ENCODE measurements at regions not wholly inside any gene's neighbourhood (a gene's known extent, or its start where the extent isn't known, plus 50 kb on each side); places are given as distances from the start of the nearest gene placed in this dataset.

DNA sequence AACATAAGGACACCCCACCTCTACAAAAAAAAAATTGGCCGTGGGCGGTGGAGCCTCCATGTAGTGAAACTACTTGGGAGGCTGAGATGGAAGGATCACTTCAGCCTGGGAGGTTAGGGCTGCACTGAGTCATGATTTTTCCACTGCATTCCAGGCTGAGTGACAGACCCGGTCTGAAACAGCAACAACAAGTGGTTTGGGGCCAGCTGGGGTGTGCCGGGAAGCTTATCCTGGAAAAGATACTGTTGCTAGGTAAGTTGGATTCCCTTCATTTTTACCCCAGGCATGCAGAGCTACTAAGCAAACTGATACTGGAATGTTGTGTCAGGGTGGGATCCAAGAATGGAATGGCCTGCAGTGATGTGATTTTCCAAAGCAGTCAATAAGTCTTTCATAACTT lies 57.0 kb downstream of the XAGE2 start:
- Histone ChIP-seq H3K4me1 (ENCODE audit: control insufficient read depth, insufficient read depth, low read length) (no peaks in the 10 kb centered on the region), H3K27ac (ENCODE audit: extremely low read depth, low read depth, low read length) (no peak overlapping the region), H3K4me3 (ENCODE audit: low read depth, low read length) (no peak overlapping the region), H3K36me3 (ENCODE audit: control insufficient read depth in 2 of 2, insufficient read depth in 1 of 2, low read length in 2 of 2) (no peaks in the 10 kb centered on the region), H3K9me3 (ENCODE audit: control insufficient read depth, insufficient read depth, low read depth, low read length) (no peaks in the 10 kb centered on the region)
- no peak for TF ChIP-seq KLF9 (tag by site-specific recombination; IDR thresholded peaks at IDR 0.05; ENCODE audit: low read depth)
- TF ChIP-seq ZNF214 (tag by site-specific recombination; IDR thresholded peaks at IDR 0.05; ENCODE audit: borderline replicate concordance): no peak
- TF ChIP-seq ZNF677 (tag by site-specific recombination; IDR thresholded peaks at IDR 0.05): no peak
- no peak for TF ChIP-seq KLF1 (tag by site-specific recombination; IDR thresholded peaks at IDR 0.05)
- TF ChIP-seq, protein P1, sequence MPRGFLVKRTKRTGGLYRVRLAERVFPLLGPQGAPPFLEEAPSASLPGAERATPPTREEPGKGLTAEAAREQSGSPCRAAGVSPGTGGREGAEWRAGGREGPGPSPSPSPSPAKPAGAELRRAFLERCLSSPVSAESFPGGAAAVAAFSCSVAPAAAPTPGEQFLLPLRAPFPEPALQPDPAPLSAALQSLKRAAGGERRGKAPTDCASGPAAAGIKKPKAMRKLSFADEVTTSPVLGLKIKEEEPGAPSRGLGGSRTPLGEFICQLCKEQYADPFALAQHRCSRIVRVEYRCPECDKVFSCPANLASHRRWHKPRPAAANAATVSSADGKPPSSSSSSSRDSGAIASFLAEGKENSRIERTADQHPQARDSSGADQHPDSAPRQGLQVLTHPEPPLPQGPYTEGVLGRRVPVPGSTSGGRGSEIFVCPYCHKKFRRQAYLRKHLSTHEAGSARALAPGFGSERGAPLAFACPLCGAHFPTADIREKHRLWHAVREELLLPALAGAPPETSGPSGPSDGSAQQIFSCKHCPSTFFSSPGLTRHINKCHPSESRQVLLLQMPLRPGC (tag by site-specific recombination; IDR thresholded peaks at IDR 0.05): no peak
- no peak for TF ChIP-seq TSHZ1 (tag by site-specific recombination; IDR thresholded peaks at IDR 0.05; ENCODE audit: borderline replicate concordance)
- no peak for TF ChIP-seq ZNF76 (tag by site-specific recombination; IDR thresholded peaks at IDR 0.05; ENCODE audit: borderline replicate concordance, low read depth)
- TF ChIP-seq, protein P2, sequence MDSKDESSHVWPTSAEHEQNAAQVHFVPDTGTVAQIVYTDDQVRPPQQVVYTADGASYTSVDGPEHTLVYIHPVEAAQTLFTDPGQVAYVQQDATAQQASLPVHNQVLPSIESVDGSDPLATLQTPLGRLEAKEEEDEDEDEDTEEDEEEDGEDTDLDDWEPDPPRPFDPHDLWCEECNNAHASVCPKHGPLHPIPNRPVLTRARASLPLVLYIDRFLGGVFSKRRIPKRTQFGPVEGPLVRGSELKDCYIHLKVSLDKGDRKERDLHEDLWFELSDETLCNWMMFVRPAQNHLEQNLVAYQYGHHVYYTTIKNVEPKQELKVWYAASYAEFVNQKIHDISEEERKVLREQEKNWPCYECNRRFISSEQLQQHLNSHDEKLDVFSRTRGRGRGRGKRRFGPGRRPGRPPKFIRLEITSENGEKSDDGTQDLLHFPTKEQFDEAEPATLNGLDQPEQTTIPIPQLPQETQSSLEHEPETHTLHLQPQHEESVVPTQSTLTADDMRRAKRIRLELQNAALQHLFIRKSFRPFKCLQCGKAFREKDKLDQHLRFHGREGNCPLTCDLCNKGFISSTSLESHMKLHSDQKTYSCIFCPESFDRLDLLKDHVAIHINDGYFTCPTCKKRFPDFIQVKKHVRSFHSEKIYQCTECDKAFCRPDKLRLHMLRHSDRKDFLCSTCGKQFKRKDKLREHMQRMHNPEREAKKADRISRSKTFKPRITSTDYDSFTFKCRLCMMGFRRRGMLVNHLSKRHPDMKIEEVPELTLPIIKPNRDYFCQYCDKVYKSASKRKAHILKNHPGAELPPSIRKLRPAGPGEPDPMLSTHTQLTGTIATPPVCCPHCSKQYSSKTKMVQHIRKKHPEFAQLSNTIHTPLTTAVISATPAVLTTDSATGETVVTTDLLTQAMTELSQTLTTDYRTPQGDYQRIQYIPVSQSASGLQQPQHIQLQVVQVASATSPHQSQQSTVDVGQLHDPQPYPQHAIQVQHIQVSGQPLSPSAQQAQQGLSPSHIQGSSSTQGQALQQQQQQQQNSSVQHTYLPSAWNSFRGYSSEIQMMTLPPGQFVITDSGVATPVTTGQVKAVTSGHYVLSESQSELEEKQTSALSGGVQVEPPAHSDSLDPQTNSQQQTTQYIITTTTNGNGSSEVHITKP (tag by site-specific recombination; IDR thresholded peaks at IDR 0.05): no peak
- no peak for TF ChIP-seq ZNF175 (tag by site-specific recombination; IDR thresholded peaks at IDR 0.05)
- TF ChIP-seq ZSCAN18 (tag by site-specific recombination; IDR thresholded peaks at IDR 0.05): no peak
- no peak for TF ChIP-seq MZF1 (tag by site-specific recombination; IDR thresholded peaks at IDR 0.05; ENCODE audit: borderline replicate concordance)
- TF ChIP-seq ZNF302 (tag by site-specific recombination; IDR thresholded peaks at IDR 0.05; ENCODE audit: low read depth): no peak
- no peak for TF ChIP-seq KLF16 (tag by site-specific recombination; IDR thresholded peaks at IDR 0.05)
- no peak for TF ChIP-seq ZBTB44 (tag by site-specific recombination; IDR thresholded peaks at IDR 0.05)
- no peak for TF ChIP-seq ZNF433 (tag by site-specific recombination; IDR thresholded peaks at IDR 0.05; ENCODE audit: low read depth)
- TF ChIP-seq ZNF155 (tag by site-specific recombination; IDR thresholded peaks at IDR 0.05): no peak
- TF ChIP-seq ZNF600 (tag by site-specific recombination; IDR thresholded peaks at IDR 0.05): no peak
- TF ChIP-seq ZNF169 (tag by site-specific recombination; IDR thresholded peaks at IDR 0.05): no peak
- TF ChIP-seq, protein P3, sequence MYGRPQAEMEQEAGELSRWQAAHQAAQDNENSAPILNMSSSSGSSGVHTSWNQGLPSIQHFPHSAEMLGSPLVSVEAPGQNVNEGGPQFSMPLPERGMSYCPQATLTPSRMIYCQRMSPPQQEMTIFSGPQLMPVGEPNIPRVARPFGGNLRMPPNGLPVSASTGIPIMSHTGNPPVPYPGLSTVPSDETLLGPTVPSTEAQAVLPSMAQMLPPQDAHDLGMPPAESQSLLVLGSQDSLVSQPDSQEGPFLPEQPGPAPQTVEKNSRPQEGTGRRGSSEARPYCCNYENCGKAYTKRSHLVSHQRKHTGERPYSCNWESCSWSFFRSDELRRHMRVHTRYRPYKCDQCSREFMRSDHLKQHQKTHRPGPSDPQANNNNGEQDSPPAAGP (tag by site-specific recombination; IDR thresholded peaks at IDR 0.05): no peak
- TF ChIP-seq ZSCAN23 (tag by site-specific recombination; IDR thresholded peaks at IDR 0.05): no peak
- ChIA-PET CTCF (interaction anchor here (1.3 kb wide), 1 partner anchor 10 kb away, joined by 3 read pairs; no protein-coding TSS in a partner anchor), POLR2A (no interaction called here)

All from HEK293 (cell line).